ACHN (cell line): ENCODE measurements at regions not wholly inside any gene's neighbourhood (a gene's known extent, or its start where the extent isn't known, plus 50 kb on each side); places are given as distances from the start of the nearest gene placed in this dataset.
"Not testable (repeated sequence)": the region's sequence is repeated elsewhere in the genome, so short reads cannot be mapped to it uniquely, and the experiment has no call there.

Experiments
- DNase-seq: peaks from one replicate; pipeline ENCODE4 v3.0.0-alpha.2; 2015
- in situ Hi-C: cut with HindIII; loops from 2 replicates; pipeline ENCODE4 v1.10.0; 2017; ENCODE audit warnings: low sequenced_read_pairs, low pct_ligation_motif_present, low pct_unique_long_range_greater_than_20kb

DNA sequence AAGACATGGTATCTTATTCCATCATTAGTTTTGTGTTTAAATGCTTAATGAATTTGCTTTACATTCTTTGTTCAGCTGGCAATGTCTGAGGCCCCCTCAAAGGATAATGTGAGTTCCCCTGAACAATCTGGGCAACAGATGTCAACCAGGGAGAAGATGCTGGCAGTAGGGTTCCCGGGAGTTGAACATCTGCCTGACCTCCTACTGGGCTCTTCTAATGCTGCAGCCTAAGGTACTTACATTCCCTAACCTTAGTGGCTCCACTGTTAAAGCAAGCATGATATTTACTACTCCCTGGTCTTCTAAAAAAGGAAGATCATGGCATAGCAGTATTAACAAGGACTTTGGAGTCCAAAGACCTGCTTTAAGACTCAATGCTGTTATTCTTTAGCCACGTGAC lies 574.9 kb upstream of the NR5A2 start:
- DNase-seq = no peak
- in situ Hi-C loops = loop anchor here (25.0 kb wide), 1 partner anchor 340 kb away; no protein-coding TSS in a partner anchor

DNA sequence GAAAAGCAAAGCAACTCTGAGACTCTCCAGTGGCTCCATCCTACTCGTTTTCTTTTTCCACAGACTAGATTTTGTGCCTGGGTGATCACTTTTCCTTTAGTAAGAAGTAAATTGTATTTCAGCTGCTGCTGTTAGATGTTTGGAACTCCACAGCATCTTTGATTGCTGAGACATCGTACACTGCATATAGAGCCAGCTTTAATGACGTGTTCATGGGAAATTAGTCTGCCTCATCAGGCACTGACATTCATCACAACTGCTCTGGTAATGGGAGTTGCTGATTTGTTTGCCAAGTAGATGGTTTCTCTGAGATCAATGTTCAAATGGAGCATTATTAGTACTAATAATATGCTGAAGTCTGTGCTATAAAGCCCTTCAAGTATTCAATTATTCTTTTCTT lies 573.8 kb upstream of the NR5A2 start:
- DNase-seq = no peak
- in situ Hi-C loops = loop anchor here (25.0 kb wide), 1 partner anchor 341 kb away; no protein-coding TSS in a partner anchor

- in situ Hi-C loops = loop anchor here (25.0 kb wide), 1 partner anchor 349 kb away; no protein-coding TSS in a partner anchor
- no peak for DNase-seq
Observed at GRCh38 chr1:199460933-199461332, 566.6 kb upstream of the NR5A2 start.

GRCh38 chr1:199463521-199464127 lies 563.9 kb upstream of the NR5A2 start:
- DNase-seq = peak; percentile 66
- in situ Hi-C loops = loop anchor here (25.0 kb wide), 1 partner anchor 351 kb away; no protein-coding TSS in a partner anchor

- in situ Hi-C loops = loop anchor here (25.0 kb wide), 1 partner anchor 355 kb away; no protein-coding TSS in a partner anchor
- DNase-seq = no peak
Observed at GRCh38 chr1:199466961-199467360, 560.5 kb upstream of the NR5A2 start.

- in situ Hi-C loops = loop anchor here (25.0 kb wide), 1 partner anchor 360 kb away; no protein-coding TSS in a partner anchor
- DNase-seq = no peak
Observed at GRCh38 chr1:199472018-199472417, 555.5 kb upstream of the NR5A2 start.

DNA sequence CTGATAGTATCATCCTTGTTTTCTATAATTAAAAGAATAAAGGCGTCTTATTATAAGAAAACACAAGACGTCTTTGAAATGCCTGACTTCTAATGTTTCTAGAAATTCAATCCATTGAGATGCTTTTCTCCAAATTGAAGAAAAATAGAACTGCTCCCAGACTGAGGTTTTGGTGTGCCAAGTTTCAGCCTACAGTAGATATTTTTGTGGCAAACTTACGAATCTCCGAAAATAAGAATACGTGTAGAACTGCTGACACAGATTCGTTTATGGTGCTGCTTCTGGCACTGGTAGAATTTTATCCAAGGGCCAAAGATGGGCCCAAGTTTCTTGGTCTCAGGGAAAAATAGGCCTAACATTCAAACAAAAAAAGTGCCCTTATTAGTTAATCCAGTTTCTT lies 554.5 kb upstream of the NR5A2 start:
- in situ Hi-C loops = loop anchor here (25.0 kb wide), 1 partner anchor 361 kb away; no protein-coding TSS in a partner anchor

GRCh38 chr1:199474738-199475137 lies 552.8 kb upstream of the NR5A2 start:
- no peak for DNase-seq
- in situ Hi-C loops = loop anchor here (25.0 kb wide), 1 partner anchor 362 kb away; no protein-coding TSS in a partner anchor

More for the DNA sequence above, 554.5 kb upstream of the NR5A2 start:
- no peak for DNase-seq

DNA sequence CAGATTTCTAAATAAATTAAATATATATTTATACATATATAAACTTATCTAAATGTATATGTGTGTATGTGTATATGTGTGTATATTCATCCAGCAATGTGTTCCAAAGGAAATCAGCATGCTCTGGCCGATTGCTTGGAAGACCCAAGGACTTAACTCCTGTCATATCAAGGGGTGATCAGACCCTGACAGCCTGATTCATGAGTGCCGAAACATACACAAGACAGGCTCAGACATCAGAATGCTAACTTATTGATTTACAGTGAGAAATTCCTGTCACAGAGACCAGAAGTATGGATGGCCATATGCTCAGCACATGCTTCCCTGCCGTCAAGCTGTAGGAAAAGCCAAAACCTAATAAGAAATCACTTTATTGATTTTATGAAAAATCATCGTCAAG lies 545.1 kb upstream of the NR5A2 start:
- in situ Hi-C loops = no loop called here
- DNase-seq = no peak

DNA sequence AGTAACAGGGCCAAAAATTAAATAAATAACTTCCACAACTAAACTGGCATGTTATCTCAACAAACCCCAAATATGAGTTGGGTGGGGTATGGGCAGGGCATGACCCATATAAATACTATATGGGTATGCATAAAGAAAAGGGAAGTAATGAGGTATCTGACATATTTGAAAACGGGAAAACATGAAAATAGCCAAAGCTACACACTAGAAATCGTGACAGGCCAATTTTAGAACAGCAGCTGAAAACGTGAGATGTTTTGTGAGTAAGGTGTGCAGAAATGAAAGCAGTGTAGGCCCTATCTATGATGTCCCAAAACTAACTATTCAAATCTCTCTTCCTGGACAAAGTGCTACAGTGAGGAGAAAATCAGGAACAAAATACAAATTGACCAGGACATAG lies 537.9 kb upstream of the NR5A2 start:
- in situ Hi-C loops = no loop called here
- no peak for DNase-seq

- no peak for DNase-seq
- in situ Hi-C loops = no loop called here
Observed at GRCh38 chr1:199490769-199491527, 536.6 kb upstream of the NR5A2 start.

- no peak for DNase-seq
- in situ Hi-C loops = no loop called here
Observed at GRCh38 chr1:199495432-199495831, 532.1 kb upstream of the NR5A2 start.

DNA sequence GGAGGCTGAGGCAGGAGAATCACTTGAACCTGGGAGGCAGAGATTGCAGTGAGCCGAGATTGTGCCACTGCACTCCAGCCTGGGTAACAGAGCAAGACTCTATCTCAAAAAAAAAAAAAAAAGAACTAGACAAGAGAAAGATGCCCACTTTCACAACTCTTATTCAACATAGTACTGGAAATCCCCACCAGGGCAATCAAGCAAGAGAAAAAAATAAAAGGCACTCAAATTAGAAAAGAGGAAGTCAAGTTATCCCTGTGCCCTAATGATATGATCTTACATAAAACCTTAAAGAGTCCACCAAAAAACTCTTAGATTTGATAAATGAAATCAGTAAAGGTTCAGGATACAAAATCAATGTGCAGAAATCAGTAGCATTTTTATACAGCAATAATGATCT lies 528.7 kb upstream of the NR5A2 start:
- DNase-seq, in situ Hi-C loops: not testable (repeated sequence)

DNA sequence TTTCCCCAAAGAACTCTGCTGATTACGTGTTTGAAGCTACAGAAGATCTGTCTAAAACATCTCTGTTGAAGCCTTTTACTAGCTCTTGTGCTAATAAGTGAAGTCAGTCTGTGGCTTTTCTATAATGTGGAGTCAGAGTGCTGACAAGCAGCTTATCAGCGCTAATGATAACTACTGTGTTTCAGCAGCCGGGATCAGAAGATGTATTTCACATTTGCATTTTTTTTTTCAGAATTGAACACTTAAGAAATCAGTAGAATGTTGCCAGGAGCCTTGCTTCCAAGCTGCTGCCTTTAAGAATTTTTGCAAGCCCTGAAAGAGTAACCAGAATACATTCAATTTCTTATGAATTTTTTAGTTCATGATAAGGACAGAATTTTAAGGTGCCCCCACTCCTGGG lies 519.4 kb upstream of the NR5A2 start:
- DNase-seq = no peak
- in situ Hi-C loops = no loop called here

GRCh38 chr1:199508653-199509052 lies 518.9 kb upstream of the NR5A2 start:
- no peak for DNase-seq
- in situ Hi-C loops = no loop called here

GRCh38 chr1:199509456-199509855 lies 518.1 kb upstream of the NR5A2 start:
- in situ Hi-C loops = no loop called here
- no peak for DNase-seq

DNA sequence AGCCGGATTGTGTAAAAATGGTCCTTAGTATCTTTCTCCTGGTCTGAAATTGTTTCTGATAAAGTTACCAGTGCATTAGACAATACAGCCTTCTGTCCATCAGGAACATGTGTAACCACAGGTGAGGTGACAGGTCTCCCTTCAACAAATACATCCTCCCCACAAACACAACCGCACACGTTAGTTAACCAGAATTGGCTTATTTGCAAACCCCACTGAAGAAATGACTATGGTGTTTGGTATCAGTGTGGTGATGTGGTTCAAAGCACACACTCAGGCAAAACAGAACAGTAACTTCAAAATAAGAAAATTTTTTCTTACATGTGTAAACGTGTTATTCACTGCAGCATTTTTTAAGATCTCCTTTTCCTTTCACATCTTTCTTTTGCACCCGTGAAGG lies 517.2 kb upstream of the NR5A2 start:
- no peak for DNase-seq

DNA sequence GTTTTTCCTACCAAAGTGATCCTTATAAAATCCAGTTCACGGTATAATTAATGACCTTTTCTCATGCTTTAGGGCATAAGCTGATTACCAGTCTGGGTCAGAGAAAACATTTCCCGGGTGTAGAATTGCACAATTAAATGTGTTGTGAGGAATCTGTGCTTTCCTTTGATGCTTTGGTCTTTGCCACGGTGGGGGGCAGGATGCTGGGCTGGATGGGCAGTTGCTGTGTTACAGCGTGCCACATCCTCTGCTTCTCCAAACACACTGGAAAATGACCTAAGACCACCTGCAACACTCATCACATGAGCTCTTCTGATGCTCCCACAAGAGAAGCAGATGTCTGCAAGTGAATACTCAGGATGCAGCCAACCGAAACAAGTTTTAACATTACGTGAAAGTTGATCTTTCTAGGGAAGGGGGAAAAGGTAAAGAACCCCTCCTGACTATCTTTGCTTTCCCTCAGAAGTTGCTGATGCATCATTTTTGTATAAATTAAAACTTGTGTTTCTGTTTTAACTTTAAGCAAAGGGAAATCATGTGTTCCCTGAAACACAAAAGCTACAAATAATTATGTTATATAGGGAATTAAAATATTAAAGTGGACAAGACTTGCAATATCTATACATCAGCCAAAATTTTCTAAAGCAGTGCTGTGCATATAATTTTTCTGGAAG lies 515.3 kb upstream of the NR5A2 start:
- peak; percentile 48 for DNase-seq
- in situ Hi-C loops = no loop called here

More for the DNA sequence above, 517.2 kb upstream of the NR5A2 start:
- in situ Hi-C loops = no loop called here

DNA sequence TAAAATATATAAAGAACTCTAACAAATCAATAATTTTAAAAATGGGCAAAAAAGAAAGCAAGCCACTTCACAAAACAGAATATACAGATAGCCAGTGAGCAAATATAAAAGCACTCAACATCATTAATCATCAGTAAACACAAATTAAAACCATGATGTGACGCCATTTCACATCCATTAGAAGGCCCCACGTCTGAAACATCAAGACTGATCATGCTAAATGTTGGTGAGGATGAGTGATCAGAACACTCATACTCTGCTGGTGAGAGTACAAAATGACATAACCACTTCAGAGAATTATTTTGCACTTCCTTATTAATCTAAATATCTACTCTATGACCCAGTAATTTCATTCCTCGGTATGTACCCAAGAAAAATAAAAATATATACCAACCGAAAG lies 512.2 kb upstream of the NR5A2 start:
- no peak for DNase-seq
- in situ Hi-C loops = no loop called here
